PC-9 (cell line): ENCODE measurements at regions not wholly inside any gene's neighbourhood (a gene's known extent, or its start where the extent isn't known, plus 50 kb on each side); places are given as distances from the start of the nearest gene placed in this dataset.
"Not testable (repeated sequence)": the region's sequence is repeated elsewhere in the genome, so short reads cannot be mapped to it uniquely, and the experiment has no call there.

Experiments used
- BruUV-seq: library from RNA; stranded (reverse); fragments of 400-500 nt; replicated peaks from 2 replicates; lab custom pipeline; 2021; lab: Mats Ljungman, UMichigan
- CTCF ChIA-PET: fragments of 300-600 bp; sonication (Branson Sonifier 250); formaldehyde crosslinking; loops from one replicate; lab custom pipeline; 2022; ENCODE audit warnings: antibody characterized with exemption; lab: Charles Lee
- POLR2A ChIA-PET: fragments of 300-600 bp; sonication (Branson Sonifier 250); formaldehyde crosslinking; loops from one replicate; lab custom pipeline; 2022; ENCODE audit warnings: antibody characterized with exemption; ENCODE audit not compliant: unreplicated experiment; lab: Charles Lee
- DNase-seq, 2 experiments: peaks; one replicate each; pipeline versions ENCODE4 v3.0.0 to v3.0.0-alpha.2; 2015 to 2022; ENCODE audit warnings: mixed read lengths in 1 of 2
- H2AFZ ChIP-seq: fragments of 200-600 bp; sonication (generic); 2 replicates; pipeline ENCODE4 v1.8.1; 2017; ENCODE audit warnings: antibody characterized with exemption
- H3F3A ChIP-seq: fragments of 200-600 bp; sonication (generic); 2 replicates; pipeline ENCODE4 v1.8.1; 2017; ENCODE audit warnings: antibody characterized with exemption, mild to moderate bottlenecking, low read depth; ENCODE audit not compliant: insufficient read depth
- H3K27ac ChIP-seq: fragments of 200-600 bp; sonication (generic); 2 replicates; pipeline ENCODE4 v1.6.1; 2016; ENCODE audit warnings: mixed run types
- H3K27me3 ChIP-seq: fragments of 200-600 bp; sonication (generic); 2 replicates; pipeline ENCODE4 v1.6.1; 2016; ENCODE audit warnings: low read depth, mixed run types; ENCODE audit not compliant: insufficient read depth
- H3K36me3 ChIP-seq: fragments of 200-600 bp; sonication (generic); 2 replicates; pipeline ENCODE4 v1.6.1; 2016; ENCODE audit warnings: low read depth, mixed run types
- H3K4me1 ChIP-seq: fragments of 200-600 bp; sonication (generic); replicated peaks from 2 replicates; pipeline ENCODE4 v1.6.1; 2016; ENCODE audit warnings: mixed run types; ENCODE audit not compliant: insufficient read depth
- H3K4me2 ChIP-seq: fragments of 200-600 bp; sonication (generic); 2 replicates; pipeline ENCODE4 v1.6.1; 2017; ENCODE audit warnings: mixed run types
- H3K4me3 ChIP-seq: fragments of 200-600 bp; sonication (generic); 2 replicates; pipeline ENCODE4 v1.6.1; 2016; ENCODE audit warnings: mixed run types
- H3K79me2 ChIP-seq: fragments of 200-600 bp; sonication (generic); 2 replicates; pipeline ENCODE4 v1.6.1; 2017; ENCODE audit warnings: low read depth, mixed run types
- H3K9me2 ChIP-seq: fragments of 200-600 bp; sonication (generic); 2 replicates; pipeline ENCODE4 v1.8.1; 2017; ENCODE audit warnings: mild to moderate bottlenecking; ENCODE audit not compliant: insufficient read depth
- H3K9me3 ChIP-seq: fragments of 200-600 bp; sonication (generic); 2 replicates; pipeline ENCODE4 v1.8.1; 2016; ENCODE audit warnings: low read depth; ENCODE audit not compliant: insufficient read depth
- H4K20me1 ChIP-seq: fragments of 200-600 bp; sonication (generic); 2 replicates; pipeline ENCODE4 v1.8.1; 2017; ENCODE audit not compliant: insufficient read depth
- EZH2 ChIP-seq: fragments of 200-600 bp; sonication (generic); IDR thresholded peaks from 2 replicates; pipeline ENCODE4 v1.8.0; 2017; ENCODE audit warnings: antibody characterized with exemption, low read depth
- intact Hi-C: fragments of 100-400 bp; cut with micrococcal nuclease; formaldehyde crosslinking; loops from one replicate; pipeline ENCODE4 v1.10.0; 2022; ENCODE audit not compliant: unreplicated experiment
- TF ChIP-seq, protein P1 (sequence below): fragments of 200-600 bp; sonication (generic); conservative IDR thresholded peaks from 2 replicates; pipeline ENCODE4 v1.6.1; 2017; ENCODE audit warnings: mixed run types, antibody characterized with exemption, mild to moderate bottlenecking, moderate library complexity

DNA sequence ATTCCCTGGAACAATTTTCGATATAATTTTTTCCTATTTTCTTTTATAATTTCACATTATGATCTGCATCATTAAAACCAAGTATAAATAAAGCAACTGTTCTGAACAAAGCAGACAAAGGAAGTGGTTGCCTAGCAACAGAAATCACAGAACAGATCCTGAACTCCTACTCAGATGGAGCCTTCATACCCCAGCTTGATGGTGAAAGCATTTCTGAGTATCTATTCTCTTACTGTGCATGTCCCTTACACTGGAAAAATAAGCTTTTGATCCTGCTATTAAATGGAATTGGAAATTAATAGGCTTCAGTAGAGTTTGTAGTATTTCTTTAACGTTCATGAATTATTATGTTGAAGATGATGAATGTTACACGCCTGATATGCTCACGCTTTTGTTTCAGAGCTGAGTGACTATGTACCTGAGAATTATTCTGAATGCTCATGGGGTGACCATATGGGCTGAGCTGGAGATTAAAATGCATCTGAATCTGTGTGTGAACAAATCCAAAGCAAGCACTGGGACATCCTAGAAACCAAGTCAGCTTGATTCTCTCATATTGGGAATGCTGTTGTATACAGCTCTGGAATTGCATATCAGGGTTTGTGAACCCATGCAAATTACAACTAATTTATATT, 254.0 kb downstream of the KCNJ3 start:
- no peaks in the 10 kb centered on the region for H3K4me1 ChIP-seq
- no peaks in the 10 kb centered on the region for H3K36me3 ChIP-seq
- no peak overlapping the region for H3K4me2 ChIP-seq
- no TSS peak for BruUV-seq
- ChIA-PET POLR2A (no interaction called here), CTCF (no interaction called here)
- no peaks in the 10 kb centered on the region for H3K27me3 ChIP-seq
- H4K20me1 ChIP-seq, result no peaks in the 10 kb centered on the region
- no peaks in the 10 kb centered on the region for H3K9me3 ChIP-seq
- intact Hi-C loops, result no loop called here
- no peak overlapping the region for H3K4me3 ChIP-seq
- no peaks in the 10 kb centered on the region for H3F3A ChIP-seq
- H3K79me2 ChIP-seq, result no peaks in the 10 kb centered on the region
- H3K9me2 ChIP-seq, result no peaks in the 10 kb centered on the region
- TF ChIP-seq, protein P1, sequence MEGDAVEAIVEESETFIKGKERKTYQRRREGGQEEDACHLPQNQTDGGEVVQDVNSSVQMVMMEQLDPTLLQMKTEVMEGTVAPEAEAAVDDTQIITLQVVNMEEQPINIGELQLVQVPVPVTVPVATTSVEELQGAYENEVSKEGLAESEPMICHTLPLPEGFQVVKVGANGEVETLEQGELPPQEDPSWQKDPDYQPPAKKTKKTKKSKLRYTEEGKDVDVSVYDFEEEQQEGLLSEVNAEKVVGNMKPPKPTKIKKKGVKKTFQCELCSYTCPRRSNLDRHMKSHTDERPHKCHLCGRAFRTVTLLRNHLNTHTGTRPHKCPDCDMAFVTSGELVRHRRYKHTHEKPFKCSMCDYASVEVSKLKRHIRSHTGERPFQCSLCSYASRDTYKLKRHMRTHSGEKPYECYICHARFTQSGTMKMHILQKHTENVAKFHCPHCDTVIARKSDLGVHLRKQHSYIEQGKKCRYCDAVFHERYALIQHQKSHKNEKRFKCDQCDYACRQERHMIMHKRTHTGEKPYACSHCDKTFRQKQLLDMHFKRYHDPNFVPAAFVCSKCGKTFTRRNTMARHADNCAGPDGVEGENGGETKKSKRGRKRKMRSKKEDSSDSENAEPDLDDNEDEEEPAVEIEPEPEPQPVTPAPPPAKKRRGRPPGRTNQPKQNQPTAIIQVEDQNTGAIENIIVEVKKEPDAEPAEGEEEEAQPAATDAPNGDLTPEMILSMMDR, result no peak
- no peak for TF ChIP-seq EZH2
- no peak overlapping the region for H2AFZ ChIP-seq
- no peak overlapping the region for H3K27ac ChIP-seq
- no peak for DNase-seq

DNA sequence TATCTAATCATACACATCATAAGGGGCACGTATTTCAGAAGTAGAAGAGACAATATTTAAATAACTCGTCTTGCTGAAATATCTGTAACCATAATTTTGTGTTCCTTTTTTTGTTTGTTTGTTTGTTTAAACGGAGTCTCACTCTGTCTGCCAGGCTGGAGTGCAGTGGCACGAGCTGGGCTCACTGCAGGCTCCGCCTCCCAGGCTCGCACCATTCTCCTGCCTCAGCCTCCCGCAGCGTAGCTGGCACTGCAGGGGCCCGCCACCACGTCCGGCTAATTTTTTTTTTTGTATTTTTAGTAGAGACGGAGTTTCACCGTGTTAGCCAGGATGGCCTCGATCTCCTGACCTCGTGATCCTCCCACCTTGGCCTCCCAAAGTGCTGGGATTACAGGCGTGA, 248.9 kb downstream of the KCNJ3 start:
- H3K27me3 ChIP-seq, H3K4me2 ChIP-seq, H3K36me3 ChIP-seq, H3F3A ChIP-seq, H3K4me1 ChIP-seq, CTCF ChIA-PET, BruUV-seq, H2AFZ ChIP-seq, H3K27ac ChIP-seq, POLR2A ChIA-PET, intact Hi-C loops, DNase-seq, H3K9me2 ChIP-seq, H4K20me1 ChIP-seq, H3K79me2 ChIP-seq, H3K4me3 ChIP-seq, H3K9me3 ChIP-seq: not testable (repeated sequence)

DNA sequence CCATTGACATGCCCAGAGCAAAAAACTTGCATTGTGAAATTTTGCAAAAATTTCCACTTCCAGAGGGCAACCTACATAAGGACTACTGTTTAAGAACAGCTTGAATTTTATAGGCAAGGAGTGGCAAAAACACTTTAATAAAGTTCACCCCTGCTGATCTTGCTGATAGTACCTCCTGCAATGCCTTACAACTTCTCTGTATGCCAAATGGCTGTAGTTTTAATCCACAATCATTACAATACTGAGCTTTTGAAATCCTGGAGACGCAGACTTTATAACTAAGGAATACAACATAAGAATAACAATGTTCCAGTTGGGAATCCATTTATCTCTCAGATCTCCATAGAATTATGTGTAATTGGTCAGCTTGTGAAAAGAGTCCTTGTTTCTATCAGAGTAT, 247.5 kb downstream of the KCNJ3 start:
- Histone ChIP-seq H2AFZ (no peak overlapping the region), H3K27me3 (no peaks in the 10 kb centered on the region), H3K9me2 (no peaks in the 10 kb centered on the region), H3K4me2 (no peak overlapping the region), H3F3A (no peaks in the 10 kb centered on the region), H3K9me3 (no peaks in the 10 kb centered on the region), H4K20me1 (no peaks in the 10 kb centered on the region), H3K79me2 (no peaks in the 10 kb centered on the region), H3K4me1 (no peaks in the 10 kb centered on the region), H3K36me3 (no peaks in the 10 kb centered on the region), H3K4me3 (no peak overlapping the region), H3K27ac (no peak overlapping the region)
- TF ChIP-seq, protein P1, result no peak
- no peak for TF ChIP-seq EZH2
- no TSS peak for BruUV-seq
- POLR2A ChIA-PET, result no interaction called here
- CTCF ChIA-PET, result no interaction called here
- intact Hi-C loops, result no loop called here
- DNase-seq, result no peak

DNA sequence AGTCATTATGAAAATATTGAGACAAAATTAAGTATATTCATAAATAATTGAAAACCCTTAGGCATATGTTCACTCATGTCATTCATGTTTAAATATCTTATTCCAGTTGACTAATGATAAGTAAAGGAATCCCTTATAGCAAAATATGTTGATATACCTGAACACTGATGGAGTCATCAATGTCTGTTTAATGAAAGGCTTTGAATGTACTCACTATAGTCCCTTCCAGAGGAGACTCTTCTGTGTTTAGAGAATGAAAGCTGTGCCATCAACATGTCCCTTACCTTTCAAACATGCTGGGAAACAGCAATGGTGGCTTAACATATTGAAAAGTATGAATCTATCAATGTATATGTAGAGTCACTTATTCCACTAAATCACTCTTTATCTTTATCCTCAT, 242.9 kb downstream of the KCNJ3 start:
- no peaks in the 10 kb centered on the region for H3K27me3 ChIP-seq
- no peaks in the 10 kb centered on the region for H3K79me2 ChIP-seq
- no peaks in the 10 kb centered on the region for H4K20me1 ChIP-seq
- no TSS peak for BruUV-seq
- ChIA-PET POLR2A (no interaction called here), CTCF (no interaction called here)
- no peak overlapping the region for H2AFZ ChIP-seq
- intact Hi-C loops, result no loop called here
- no peak overlapping the region for H3K4me3 ChIP-seq
- no peak overlapping the region for H3K4me2 ChIP-seq
- no peak for DNase-seq
- no peaks in the 10 kb centered on the region for H3K4me1 ChIP-seq
- H3K36me3 ChIP-seq, result no peaks in the 10 kb centered on the region
- no peak for TF ChIP-seq EZH2
- TF ChIP-seq, protein P1, result no peak
- H3F3A ChIP-seq, result no peaks in the 10 kb centered on the region
- no peak overlapping the region for H3K27ac ChIP-seq
- H3K9me2 ChIP-seq, result no peaks in the 10 kb centered on the region
- no peaks in the 10 kb centered on the region for H3K9me3 ChIP-seq
